Erythroblast (primary cell): ENCODE measurements at regions not wholly inside any gene's neighbourhood (a gene's known extent, or its start where the extent isn't known, plus 50 kb on each side); places are given as distances from the start of the nearest gene placed in this dataset.

Experiments used
- GATA1 ChIP-seq: IDR thresholded peaks from 2 replicates; pipeline ENCODE4 v1.6.1; 2011; ENCODE audit warnings: low read depth, mild to moderate bottlenecking, control low read depth, low read length, moderate library complexity
- POLR2A ChIP-seq: IDR thresholded peaks from 2 replicates; pipeline ENCODE4 v1.6.1; 2011; ENCODE audit warnings: mild to moderate bottlenecking, low read length

- TF ChIP-seq POLR2A (no peak), GATA1 (no peak)
Observed at GRCh38 chr1:221347706-221348105, 394.2 kb downstream of the DUSP10 start.
